CD4-positive, alpha-beta T cell treated with Interleukin-4 for 1 hour (primary cell): ENCODE measurements at regions not wholly inside any gene's neighbourhood (a gene's known extent, or its start where the extent isn't known, plus 50 kb on each side); places are given as distances from the start of the nearest gene placed in this dataset.
A peak's percentile ranks its signal among the peaks of the same experiment; 100 is the strongest.
"Not testable (repeated sequence)": the region's sequence is repeated elsewhere in the genome, so short reads cannot be mapped to it uniquely, and the experiment has no call there.

Experiments
- DNase-seq, 2 donors: peaks; one replicate each; pipeline ENCODE4 v3.0.0-alpha.2; 2020 to 2022

DNA sequence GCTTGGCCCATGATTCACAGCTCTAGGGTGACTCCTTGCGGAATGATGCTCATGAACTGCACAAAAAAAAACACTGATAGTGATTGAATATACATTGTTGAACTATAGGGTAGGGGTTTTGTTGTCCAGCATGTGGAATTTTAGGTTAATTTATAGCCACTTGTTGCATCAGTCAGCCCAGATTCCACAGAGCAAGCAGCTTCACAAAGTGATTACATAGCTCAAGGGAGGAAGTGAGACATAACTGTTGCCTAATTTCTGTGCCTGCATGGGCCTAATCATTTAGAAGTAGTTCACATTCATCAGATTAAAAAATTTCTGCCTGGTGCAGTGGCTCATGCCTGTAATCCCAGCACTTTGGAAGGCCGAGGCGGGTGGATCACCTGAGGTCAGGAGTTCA is 142.2 kb upstream of the ZNF722 start:
- not testable (repeated sequence) for DNase-seq

GRCh38 chr7:63867127-63867526 is 131.5 kb upstream of the ZNF722 start:
- DNase-seq: no peak

DNA sequence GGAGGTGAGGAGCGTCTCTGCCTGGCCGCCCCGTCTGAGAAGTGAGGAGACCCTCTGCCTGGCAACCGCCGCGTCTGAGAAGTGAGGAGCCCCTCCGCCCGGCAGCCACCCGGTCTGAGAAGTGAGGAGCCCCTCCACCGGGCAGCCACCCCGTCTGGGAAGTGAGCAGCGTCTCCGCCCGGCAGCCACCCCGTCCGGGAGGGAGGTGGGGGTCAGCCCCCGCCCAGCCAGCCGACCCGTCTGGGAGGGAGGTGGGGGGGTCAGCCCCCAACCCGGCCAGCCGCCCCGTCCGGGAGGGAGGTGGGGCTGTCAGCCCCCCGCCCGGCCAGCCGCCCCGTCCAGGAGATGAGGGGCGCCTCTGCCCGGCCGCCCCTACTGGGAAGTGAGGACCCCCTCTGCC is 124.4 kb upstream of the ZNF722 start:
- DNase-seq: not testable (repeated sequence)

GRCh38 chr7:63876707-63877322 is 121.8 kb upstream of the ZNF722 start:
- DNase-seq: no peak

GRCh38 chr7:63887031-63887430 is 111.6 kb upstream of the ZNF722 start:
- DNase-seq: no peak

GRCh38 chr7:63899691-63900393 is 98.8 kb upstream of the ZNF722 start:
- peak; percentile 78 to 91 for DNase-seq

GRCh38 chr7:63900394-63901203 is 98.0 kb upstream of the ZNF722 start:
- DNase-seq: peak; percentile 85 to 95

DNA sequence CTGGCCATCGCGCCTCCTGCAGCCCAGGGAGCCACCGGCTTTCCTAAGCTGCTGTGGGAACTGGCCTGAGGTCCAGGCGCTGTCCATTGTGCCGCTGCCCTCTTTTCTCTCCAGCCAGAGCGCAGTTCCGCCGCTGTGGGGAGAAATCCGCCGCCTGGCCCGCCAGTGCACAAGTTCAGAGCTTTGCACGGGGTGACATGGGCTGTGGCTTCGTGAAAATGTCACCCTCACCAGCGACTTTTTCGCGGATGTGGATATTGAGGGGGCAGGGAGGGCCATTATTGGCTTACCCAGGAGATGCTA is 97.5 kb upstream of the ZNF722 start:
- not testable (repeated sequence) for DNase-seq

- DNase-seq: no peak
These were observed 79.7 kb upstream of the ZNF722 start for GRCh38 chr7:63918986-63919385.

DNA sequence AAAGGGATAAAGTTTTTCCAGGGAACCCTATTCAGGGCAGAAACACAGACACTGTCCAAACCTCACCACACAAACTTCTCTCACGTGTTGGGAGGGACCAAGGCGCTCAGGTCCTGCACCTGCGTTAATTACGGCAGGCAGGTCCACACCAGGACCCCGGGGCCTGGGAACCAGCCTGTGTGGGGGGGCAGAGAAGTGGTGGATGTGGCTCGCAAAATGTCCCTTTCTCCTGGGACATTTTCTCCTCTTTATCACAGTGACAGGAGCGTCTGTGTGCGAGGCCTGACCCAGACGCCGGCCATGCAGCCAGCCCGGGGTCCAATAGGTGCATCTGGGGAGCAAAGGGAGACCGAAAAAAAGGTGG is 73.4 kb upstream of the ZNF722 start:
- no peak for DNase-seq

GRCh38 chr7:63925626-63926460 is 72.8 kb upstream of the ZNF722 start:
- peak; percentile 87 to 95 for DNase-seq

DNA sequence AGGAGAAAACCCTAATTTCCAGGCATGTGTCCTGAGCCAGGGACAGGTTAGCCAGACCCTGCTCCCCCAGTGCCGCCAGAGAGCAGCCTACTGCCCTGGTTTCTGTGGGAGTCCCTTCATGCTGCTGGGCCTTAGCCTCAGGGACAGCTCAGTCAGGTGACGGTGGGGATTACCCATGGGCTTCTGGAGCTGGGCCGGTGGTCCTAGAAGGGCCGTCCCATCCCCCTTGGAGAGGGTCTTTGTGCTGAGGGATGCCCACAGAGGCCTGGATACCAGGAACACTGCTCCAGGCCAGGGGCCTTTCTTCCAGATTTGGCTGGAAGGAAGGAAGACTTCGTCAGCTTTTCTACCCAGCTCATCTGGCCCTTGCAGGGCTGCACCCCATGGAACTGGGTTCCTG is 71.4 kb upstream of the ZNF722 start:
- DNase-seq: no peak

- DNase-seq: no peak
These were observed 67.5 kb upstream of the ZNF722 start for GRCh38 chr7:63931057-63931600.

DNA sequence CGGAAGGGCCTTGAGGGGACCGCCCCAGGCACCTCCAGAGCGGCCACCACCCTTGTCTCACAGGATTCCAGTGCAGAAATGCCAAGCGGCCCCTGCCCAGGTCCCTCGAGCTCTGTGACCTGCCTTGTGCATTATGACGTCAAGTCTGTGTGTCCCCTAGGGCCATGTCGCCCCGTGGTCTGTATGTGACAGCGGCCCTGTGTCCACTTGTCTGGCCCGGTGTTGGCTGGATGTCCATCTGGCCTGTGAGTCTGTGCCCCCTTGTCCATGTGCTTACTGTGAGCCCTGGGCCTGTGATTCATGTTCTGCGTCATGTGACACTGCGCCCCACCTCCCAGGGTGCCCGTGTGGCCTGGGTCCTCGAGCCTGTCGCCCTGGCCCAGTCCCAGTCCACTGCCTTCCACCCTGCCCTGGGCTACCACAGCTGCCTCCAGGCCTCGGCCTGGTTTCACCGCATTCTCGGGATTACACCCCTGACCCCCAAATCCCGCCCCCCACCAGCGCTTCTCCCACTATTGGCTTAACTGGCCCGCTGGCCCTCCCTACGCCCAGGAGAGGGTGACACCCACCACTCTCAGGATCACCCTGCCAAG is 66.6 kb upstream of the ZNF722 start:
- no peak for DNase-seq
